ENCODE measurements at regions not wholly inside any gene's neighbourhood (a gene's known extent, or its start where the extent isn't known, plus 50 kb on each side); places are given as distances from the start of the nearest gene placed in this dataset.
"Not testable (repeated sequence)": the region's sequence is repeated elsewhere in the genome, so short reads cannot be mapped to it uniquely, and the experiment has no call there.

DNA sequence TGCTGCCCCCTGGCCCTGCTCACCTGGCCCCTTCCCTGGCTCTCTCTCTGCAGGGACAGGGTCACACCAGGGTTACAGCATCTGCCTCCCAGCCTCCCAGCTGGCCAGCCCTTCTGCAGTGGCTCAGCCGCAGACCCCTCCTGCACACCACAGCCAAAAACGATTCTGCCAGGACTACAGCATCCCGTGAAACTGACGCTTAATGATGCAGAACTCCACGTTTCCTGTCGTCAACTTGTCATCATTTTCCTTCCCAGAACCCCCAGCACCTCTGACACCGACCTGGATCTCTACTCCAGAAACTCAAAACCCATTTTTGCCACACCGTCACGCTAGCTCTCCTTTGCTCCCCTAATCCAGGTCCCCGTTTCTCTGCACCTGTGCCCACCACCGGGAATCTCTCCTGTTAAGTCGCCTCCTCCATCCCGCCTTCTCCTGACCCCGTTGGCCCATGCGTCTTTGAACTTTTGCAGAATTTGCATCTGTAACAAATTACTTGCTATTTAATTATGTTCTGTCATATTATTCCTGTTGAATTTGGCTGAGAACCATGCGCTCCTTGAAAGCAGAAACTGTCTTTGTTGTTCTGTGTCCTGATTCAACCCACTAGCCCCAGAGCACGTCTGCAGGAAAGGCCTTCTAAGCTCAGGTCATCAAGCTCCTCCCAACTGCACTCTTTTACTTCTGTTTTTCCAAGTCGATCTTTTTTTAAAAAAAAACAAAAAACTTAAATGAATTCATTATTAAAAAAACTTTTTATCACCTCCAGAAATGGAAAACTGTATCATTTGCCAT, 173.2 kb upstream of the COPS8 start:
- DNase-seq, result no peak
- intact Hi-C loops (cut with DNase I, micrococcal nuclease), result no loop called here

GRCh38 chr2:236915186-236915585, 170.5 kb upstream of the COPS8 start:
- intact Hi-C loops (cut with DNase I, micrococcal nuclease), result no loop called here
- DNase-seq, result no peak
- no peak for ATAC-seq

More for the DNA sequence above, 173.2 kb upstream of the COPS8 start:
- ATAC-seq, result no peak

DNA sequence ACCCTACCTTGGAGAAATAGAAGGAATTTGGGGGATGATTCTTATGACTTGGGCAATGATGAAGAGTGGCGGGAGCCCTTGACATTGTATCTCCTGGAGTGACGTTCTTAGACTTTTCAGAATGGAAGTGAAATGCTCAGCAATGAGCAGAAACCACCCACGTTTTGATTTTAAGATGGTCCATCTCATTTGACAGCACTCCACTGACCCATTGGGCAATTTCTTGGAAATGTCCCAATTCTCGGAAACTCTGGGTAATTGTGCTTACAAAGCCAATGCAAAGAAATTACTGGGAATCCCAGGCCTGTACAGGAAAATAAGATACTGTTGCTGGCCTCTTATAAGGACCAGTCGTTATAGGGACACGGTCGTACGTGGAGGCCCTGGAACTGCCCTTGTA, 170.0 kb upstream of the COPS8 start:
- intact Hi-C loops (cut with DNase I, micrococcal nuclease), result no loop called here
- DNase-seq (no peak), ATAC-seq (no peak)

GRCh38 chr2:236916181-236916580, 169.5 kb upstream of the COPS8 start:
- ATAC-seq (no peak), DNase-seq (no peak)
- intact Hi-C loops (cut with DNase I, micrococcal nuclease), result no loop called here

DNA sequence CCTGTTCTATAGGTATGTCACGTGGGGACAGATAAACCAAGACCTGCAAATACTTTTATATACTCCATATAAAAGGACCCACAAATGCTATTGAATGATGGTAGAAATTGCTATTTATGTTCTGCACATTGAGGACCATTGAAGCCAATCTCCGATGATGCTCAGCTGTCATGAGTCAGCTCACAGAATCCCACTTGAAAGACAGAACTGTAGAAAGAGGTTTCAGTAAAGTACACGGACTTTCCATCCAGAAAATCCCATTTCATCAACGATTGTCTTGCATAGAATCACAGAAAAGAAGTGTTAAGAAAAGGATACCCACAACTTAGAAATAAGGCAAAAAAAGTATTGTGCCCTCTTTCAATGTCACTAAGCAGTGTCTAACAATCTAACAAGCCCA, 169.0 kb upstream of the COPS8 start:
- ATAC-seq (no peak), DNase-seq (no peak)
- intact Hi-C loops (cut with DNase I, micrococcal nuclease), result no loop called here

- DNase-seq (no peak), ATAC-seq (no peak)
- intact Hi-C loops (cut with DNase I, micrococcal nuclease), result no loop called here
Observed at GRCh38 chr2:236917164-236917563, 168.5 kb upstream of the COPS8 start.

DNA sequence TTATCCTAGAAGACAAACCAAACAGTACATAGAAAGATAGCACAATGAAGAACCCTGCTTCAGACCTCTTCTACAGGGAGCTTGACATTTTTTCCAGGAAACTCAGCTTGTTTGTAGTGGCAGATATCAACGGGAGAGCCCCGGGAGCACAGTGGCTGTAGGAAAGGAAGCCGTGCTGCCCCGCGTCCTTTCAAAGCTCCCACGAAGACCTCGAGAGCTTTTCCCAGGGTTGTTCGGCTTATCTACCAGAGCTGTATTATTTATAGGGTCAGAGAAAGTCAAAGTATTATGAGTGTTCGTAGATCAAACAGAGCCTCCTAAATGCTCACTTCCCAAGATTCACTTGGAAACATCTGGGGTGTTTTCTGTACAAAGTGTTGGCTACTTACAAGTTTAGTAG, 167.1 kb upstream of the COPS8 start:
- intact Hi-C loops (cut with DNase I, micrococcal nuclease), result no loop called here
- DNase-seq, result no peak
- no peak for ATAC-seq

- intact Hi-C loops (cut with DNase I, micrococcal nuclease), result no loop called here
- DNase-seq (no peak), ATAC-seq (no peak)
Observed at GRCh38 chr2:236919209-236919608, 166.5 kb upstream of the COPS8 start.

- ATAC-seq; intact Hi-C loops (cut with DNase I, micrococcal nuclease); DNase-seq: not testable (repeated sequence)
Observed at GRCh38 chr2:236919801-236920379, 165.8 kb upstream of the COPS8 start.

GRCh38 chr2:236922061-236922460, 163.6 kb upstream of the COPS8 start:
- intact Hi-C loops (cut with DNase I, micrococcal nuclease), result no loop called here
- ATAC-seq, result no peak
- no peak for DNase-seq

GRCh38 chr2:236928380-236929037, 157.2 kb upstream of the COPS8 start:
- DNase-seq (no peak), ATAC-seq (no peak)
- intact Hi-C loops (cut with DNase I, micrococcal nuclease), result no loop called here

GRCh38 chr2:236932831-236933361, 152.8 kb upstream of the COPS8 start:
- intact Hi-C loops (cut with DNase I, micrococcal nuclease), result no loop called here
- no peak for DNase-seq
- no peak for ATAC-seq

- intact Hi-C loops (cut with DNase I, micrococcal nuclease), result no loop called here
- ATAC-seq (no peak), DNase-seq (no peak)
Observed at GRCh38 chr2:236934166-236934565, 151.5 kb upstream of the COPS8 start.

- ATAC-seq, result no peak
- DNase-seq, result no peak
- intact Hi-C loops (cut with DNase I, micrococcal nuclease), result no loop called here
Observed at GRCh38 chr2:236934656-236935055, 151.0 kb upstream of the COPS8 start.

- intact Hi-C loops (cut with DNase I, micrococcal nuclease), result no loop called here
- DNase-seq (no peak), ATAC-seq (no peak)
Observed at GRCh38 chr2:236935083-236935482, 150.6 kb upstream of the COPS8 start.

DNA sequence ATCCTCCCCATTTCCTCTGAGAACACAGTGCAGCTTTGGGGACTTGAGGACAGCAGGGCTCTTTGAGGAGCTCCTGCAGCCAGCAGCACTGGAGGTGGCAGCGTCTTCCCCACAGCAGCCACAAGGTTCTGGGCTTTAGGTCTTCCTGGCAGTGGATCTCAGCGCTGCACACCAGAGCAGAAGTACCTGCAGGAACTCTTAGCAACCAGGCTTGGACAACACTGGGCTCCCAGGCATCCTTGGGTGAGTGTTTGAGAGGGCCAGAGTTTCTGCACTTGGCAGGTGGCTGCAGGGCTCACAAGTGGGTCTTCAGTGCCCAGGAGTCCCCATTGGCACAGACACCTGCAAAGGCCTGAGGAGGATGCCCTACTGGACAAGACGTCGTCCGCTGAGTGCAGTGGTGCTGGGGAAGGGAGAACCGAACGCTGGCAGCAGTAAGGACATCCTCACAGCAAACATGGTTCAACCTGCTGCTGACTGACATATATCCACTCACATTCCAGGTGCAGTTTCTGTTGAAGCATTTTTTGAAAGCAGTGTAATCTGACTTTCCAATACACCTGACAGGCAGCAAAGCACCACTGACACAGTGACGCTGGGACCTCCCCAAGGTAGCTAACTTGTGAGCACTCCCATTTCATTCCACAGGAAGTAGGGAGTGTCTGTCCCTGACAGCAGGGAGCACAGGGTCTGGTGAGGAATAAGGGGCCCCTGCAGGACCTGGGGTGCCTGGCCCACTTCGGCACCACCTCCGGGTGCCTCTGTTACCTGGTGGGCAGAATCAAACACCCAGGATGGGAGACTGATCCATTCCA, 149.9 kb upstream of the COPS8 start:
- DNase-seq (no peak), ATAC-seq (no peak)
- intact Hi-C loops (cut with DNase I, micrococcal nuclease), result no loop called here

- no peak for DNase-seq
- no peak for ATAC-seq
- intact Hi-C loops (cut with DNase I, micrococcal nuclease), result no loop called here
Observed at GRCh38 chr2:236936446-236936940, 149.2 kb upstream of the COPS8 start.

GRCh38 chr2:236938126-236938525, 147.6 kb upstream of the COPS8 start:
- DNase-seq (no peak), ATAC-seq (no peak)
- intact Hi-C loops (cut with DNase I, micrococcal nuclease), result no loop called here

- ATAC-seq, result no peak
- DNase-seq, result no peak
- intact Hi-C loops (cut with DNase I, micrococcal nuclease), result no loop called here
Observed at GRCh38 chr2:236939271-236939670, 146.4 kb upstream of the COPS8 start.
